ENCODE measurements at regions not wholly inside any gene's neighbourhood (a gene's known extent, or its start where the extent isn't known, plus 50 kb on each side); places are given as distances from the start of the nearest gene placed in this dataset.

DNA sequence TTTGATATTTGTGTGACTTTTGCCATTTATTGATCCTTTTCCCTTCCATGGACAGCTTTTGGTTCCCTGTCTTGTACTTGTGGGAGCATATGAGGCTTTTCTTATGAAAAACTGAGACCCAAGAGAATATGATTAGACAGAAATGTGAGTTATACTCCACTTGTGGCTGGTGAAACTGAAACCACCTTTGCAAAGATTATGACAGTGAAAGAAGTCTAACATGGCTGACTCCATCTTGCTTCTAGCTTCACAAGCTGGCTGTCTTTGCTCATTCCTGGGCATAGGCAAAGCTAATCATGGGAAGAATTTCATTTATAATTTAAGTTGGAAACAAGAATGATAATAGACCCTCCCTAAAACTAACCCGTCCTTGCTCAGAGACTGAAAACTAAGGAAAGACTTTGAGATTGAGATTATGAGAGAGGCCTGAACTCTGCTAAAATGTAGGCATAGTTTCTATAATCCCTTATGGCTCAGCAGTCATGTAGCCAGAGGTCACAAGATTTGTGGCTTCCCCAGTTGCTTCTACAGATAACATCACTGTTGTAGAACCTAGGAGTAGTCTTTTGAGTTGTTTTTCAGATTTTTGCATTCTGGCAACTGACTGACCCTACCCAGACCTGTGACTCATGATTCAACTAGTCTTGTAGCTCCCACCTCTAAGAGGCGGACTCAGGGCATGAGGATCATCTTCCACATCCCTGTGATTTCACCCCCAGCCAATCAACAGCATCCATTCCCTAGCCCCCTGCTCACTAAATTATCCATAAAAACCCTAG lies 50.9 kb upstream of the CD2AP start:
- no peak overlapping the region for H3K4me3 ChIP-seq (ENCODE audit: low read depth, low read length)
- TF ChIP-seq CTCF (IDR thresholded peaks at IDR 0.05; ENCODE audit: low read depth, low read length), result no peak
- in situ Hi-C loops (cut with HindIII; ENCODE audit: low sequenced_read_pairs), result no loop called here
- no peak for DNase-seq (ENCODE audit: low read depth, low spot score)

DNA sequence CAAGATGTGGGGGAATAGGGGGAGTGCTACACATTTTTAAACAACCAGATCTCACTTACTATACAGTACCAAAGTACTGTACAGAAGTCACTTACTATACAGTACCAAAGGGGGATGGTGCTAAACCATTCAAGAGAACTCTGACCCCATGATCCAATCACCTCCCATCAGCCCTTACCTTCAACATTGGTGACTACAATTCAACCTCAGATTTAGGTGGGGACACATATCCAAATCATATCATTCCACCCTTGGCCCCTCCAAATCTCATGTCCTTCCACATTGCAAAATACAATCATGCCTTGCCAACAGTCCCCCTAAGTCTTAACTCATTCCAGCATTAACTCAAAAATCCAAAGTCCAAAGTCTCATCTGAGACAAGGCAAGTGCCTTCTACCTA lies 49.9 kb upstream of the CD2AP start:
- TF ChIP-seq CTCF (IDR thresholded peaks at IDR 0.05; ENCODE audit: low read depth, low read length), result no peak
- DNase-seq (ENCODE audit: low read depth, low spot score), result no peak
- in situ Hi-C loops (cut with HindIII; ENCODE audit: low sequenced_read_pairs), result no loop called here
- H3K4me3 ChIP-seq (ENCODE audit: low read depth, low read length), result no peak overlapping the region
